HepG2 (cell line): ENCODE measurements at regions not wholly inside any gene's neighbourhood (a gene's known extent, or its start where the extent isn't known, plus 50 kb on each side); places are given as distances from the start of the nearest gene placed in this dataset.

Source experiments
- CTCF ChIP-seq: sonication (generic); formaldehyde crosslinking; IDR thresholded peaks from 2 replicates; pipeline ENCODE4 v1.5.0; 2020; ENCODE audit warnings: mild to moderate bottlenecking, missing genetic modification reagents, moderate library complexity
- FOXA1 ChIP-seq, 2 experiments: fragments of 450-650 bp in 1 of 2; sonication (generic) in 1 of 2; formaldehyde crosslinking in 1 of 2; IDR thresholded peaks; 2 replicates each; pipeline versions ENCODE4 v1.4.0 to v1.6.1; 2016 to 2020; ENCODE audit warnings: missing genetic modification reagents in 1 of 2
- MYC ChIP-seq: sonication (generic); formaldehyde crosslinking; IDR thresholded peaks from 2 replicates; pipeline ENCODE4 v1.9.0; 2021; ENCODE audit warnings: missing genetic modification reagents, borderline replicate concordance
- POLR2A ChIP-seq, 2 experiments: IDR thresholded peaks; 2 replicates each; pipeline ENCODE4 v1.6.1; 2011; ENCODE audit warnings: low read depth in 2 of 2, low read length in 2 of 2, mild to moderate bottlenecking in 1 of 2, moderate library complexity in 1 of 2; ENCODE audit not compliant: insufficient read depth in 1 of 2
- SRY ChIP-seq: sonication (generic); formaldehyde crosslinking; IDR thresholded peaks from 2 replicates; pipeline ENCODE4 v1.8.0; 2022; ENCODE audit warnings: mild to moderate bottlenecking, missing genetic modification reagents
- ZFP41 ChIP-seq: sonication (generic); formaldehyde crosslinking; IDR thresholded peaks from 2 replicates; pipeline ENCODE4 v1.4.0; 2020; ENCODE audit warnings: mild to moderate bottlenecking, missing genetic modification reagents, borderline replicate concordance
- ZNF10 ChIP-seq: sonication (generic); formaldehyde crosslinking; IDR thresholded peaks from 2 replicates; pipeline ENCODE4 v1.4.0; 2020; ENCODE audit warnings: mild to moderate bottlenecking, low read depth, missing genetic modification reagents, borderline replicate concordance

GRCh38 chr2:35501076-35501475 is 854.5 kb upstream of the CRIM1 start:
- TF ChIP-seq CTCF (CRISPR knock-in tag): no peak
- TF ChIP-seq ZFP41 (CRISPR knock-in tag): no peak
- no peak for TF ChIP-seq MYC (CRISPR knock-in tag)
- no peak for TF ChIP-seq POLR2A (IDR thresholded peaks at IDR 0.05; ENCODE audit: insufficient read depth in 1 of 2, low read depth in 2 of 2, low read length in 2 of 2)
- no peak for TF ChIP-seq ZNF10
- TF ChIP-seq SRY (CRISPR knock-in tag): no peak
- TF ChIP-seq FOXA1 (IDR thresholded peaks at IDR 0.05): no peak
- no peak for TF ChIP-seq FOXA1 (CRISPR knock-in tag; IDR thresholded peaks at IDR 0.05)
